Esophagus muscularis mucosa (tissue), 4 donors: ENCODE measurements at regions not wholly inside any gene's neighbourhood (a gene's known extent, or its start where the extent isn't known, plus 50 kb on each side); places are given as distances from the start of the nearest gene placed in this dataset.

Experiments
- DNase-seq: peaks from one replicate; pipeline ENCODE4 v3.0.0-alpha.2; 2017; ENCODE audit errors: extremely low spot score
- H3K27ac ChIP-seq, 4 donors: fragments of 200-600 bp; sonication (generic); replicated peaks in 1 of 4; 1 replicate in 3 of 4; 2 replicates in 1 of 4; pipeline ENCODE4 v1.5.1; 2016 to 2019; ENCODE audit warnings: mild to moderate bottlenecking in 1 of 4
- H3K27me3 ChIP-seq, 4 donors: fragments of 200-600 bp; sonication (generic); one replicate each; pipeline versions ENCODE4 v1.5.1 to v1.6.0; 2016 to 2019
- H3K36me3 ChIP-seq, 4 donors: fragments of 200-600 bp; sonication (generic); one replicate each; pipeline ENCODE4 v1.5.1; 2016 to 2019
- H3K4me1 ChIP-seq, 4 donors: fragments of 200-600 bp; sonication (generic); one replicate each; pipeline ENCODE4 v1.5.1; 2016 to 2019
- H3K4me3 ChIP-seq, 4 donors: fragments of 200-600 bp; sonication (generic); 1 replicate in 2 of 4; 2 replicates in 2 of 4; pipeline ENCODE4 v1.5.1; 2016 to 2019; ENCODE audit warnings: mild to moderate bottlenecking in 4 of 4, moderate library complexity in 1 of 4
- H3K9me3 ChIP-seq, 4 donors: fragments of 200-600 bp; sonication (generic); 1 replicate in 3 of 4; 2 replicates in 1 of 4; pipeline ENCODE4 v1.5.1; 2016 to 2019
- EP300 ChIP-seq: sonication (generic); formaldehyde crosslinking; IDR thresholded peaks from one replicate; pipeline ENCODE4 v1.6.1; 2017; ENCODE audit warnings: antibody characterized with exemption
- POLR2A ChIP-seq: fragments of 450-650 bp; IDR thresholded peaks from one replicate; pipeline ENCODE4 v1.6.1; 2017; ENCODE audit warnings: antibody characterized with exemption, moderate library complexity, mild to moderate bottlenecking, low read depth
- POLR2AphosphoS5 ChIP-seq, 2 donors: sonication (generic); formaldehyde crosslinking; IDR thresholded peaks; one replicate each; pipeline ENCODE4 v1.6.1; 2017; ENCODE audit warnings: antibody characterized with exemption in 2 of 2
- WGBS: methylation state at CpG from one replicate; pipeline ENCODE4 v1.1.5; 2018; 5-methylcytosine and 5-hydroxymethylcytosine counted together
- intact Hi-C: fragments of 100-400 bp; cut with DNase I; formaldehyde crosslinking; loops from one replicate; pipeline ENCODE4 v1.15.1; 2023
- TF ChIP-seq, protein P1 (sequence below), 3 experiments: fragments of 200-600 bp in 2 of 3; fragments of 450-650 bp in 1 of 3; sonication (generic) in 2 of 3; IDR thresholded peaks; one replicate each; pipeline ENCODE4 v1.5.1; 2017 to 2019; ENCODE audit warnings: antibody characterized with exemption in 3 of 3, mild to moderate bottlenecking in 2 of 3, moderate library complexity in 1 of 3

DNA sequence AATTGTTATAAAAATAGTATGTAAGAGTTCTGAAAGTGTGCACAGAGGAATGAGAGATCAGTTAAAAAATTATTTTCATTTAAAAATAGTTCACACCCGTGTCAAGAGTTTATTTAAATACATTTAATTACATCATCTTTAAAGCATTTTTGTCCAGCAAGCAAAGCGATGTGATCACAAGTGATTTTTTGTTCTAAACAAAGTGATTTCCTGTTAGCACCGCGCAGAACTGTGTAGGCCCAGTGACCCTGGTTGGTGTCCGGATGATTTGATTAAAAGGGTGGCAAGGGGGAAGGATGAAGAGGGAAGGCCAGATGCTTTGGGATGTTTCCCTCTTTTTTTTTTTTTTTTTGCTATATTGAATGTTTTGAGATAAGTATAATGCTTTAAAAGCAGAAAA, 227.8 kb upstream of the PITRM1 start:
- intact Hi-C loops: no loop called here
- Histone ChIP-seq H3K4me3 (no peak overlapping the region), H3K9me3 (no peaks in the 10 kb centered on the region), H3K27ac (peak overlapping the region; percentile 27 to 46 (median 38)), H3K27me3 (no peaks in the 10 kb centered on the region), H3K36me3 (no peaks in the 10 kb centered on the region), H3K4me1 (peaks cover 15 to 41% (median 34%) of the 10 kb centered on the region in 4 donors)
- TF ChIP-seq, protein P1, sequence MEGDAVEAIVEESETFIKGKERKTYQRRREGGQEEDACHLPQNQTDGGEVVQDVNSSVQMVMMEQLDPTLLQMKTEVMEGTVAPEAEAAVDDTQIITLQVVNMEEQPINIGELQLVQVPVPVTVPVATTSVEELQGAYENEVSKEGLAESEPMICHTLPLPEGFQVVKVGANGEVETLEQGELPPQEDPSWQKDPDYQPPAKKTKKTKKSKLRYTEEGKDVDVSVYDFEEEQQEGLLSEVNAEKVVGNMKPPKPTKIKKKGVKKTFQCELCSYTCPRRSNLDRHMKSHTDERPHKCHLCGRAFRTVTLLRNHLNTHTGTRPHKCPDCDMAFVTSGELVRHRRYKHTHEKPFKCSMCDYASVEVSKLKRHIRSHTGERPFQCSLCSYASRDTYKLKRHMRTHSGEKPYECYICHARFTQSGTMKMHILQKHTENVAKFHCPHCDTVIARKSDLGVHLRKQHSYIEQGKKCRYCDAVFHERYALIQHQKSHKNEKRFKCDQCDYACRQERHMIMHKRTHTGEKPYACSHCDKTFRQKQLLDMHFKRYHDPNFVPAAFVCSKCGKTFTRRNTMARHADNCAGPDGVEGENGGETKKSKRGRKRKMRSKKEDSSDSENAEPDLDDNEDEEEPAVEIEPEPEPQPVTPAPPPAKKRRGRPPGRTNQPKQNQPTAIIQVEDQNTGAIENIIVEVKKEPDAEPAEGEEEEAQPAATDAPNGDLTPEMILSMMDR (IDR thresholded peaks at IDR 0.05): no peak
- TF ChIP-seq POLR2A: no peak
- TF ChIP-seq EP300: no peak
- TF ChIP-seq POLR2AphosphoS5 (IDR thresholded peaks at IDR 0.05): no peak
- WGBS: 32% methylated on average over 5 of the region's 5 CpGs
- no peak for DNase-seq

- no peaks in the 10 kb centered on the region for H3K36me3 ChIP-seq
- DNase-seq: no peak
- no peaks in the 10 kb centered on the region for H3K27me3 ChIP-seq
- peaks cover 16 to 45% (median 35%) of the 10 kb centered on the region in 4 donors for H3K4me1 ChIP-seq
- no peak overlapping the region for H3K4me3 ChIP-seq
- intact Hi-C loops: no loop called here
- TF ChIP-seq POLR2AphosphoS5 (IDR thresholded peaks at IDR 0.05) (no peak), EP300 (no peak), POLR2A (no peak)
- TF ChIP-seq, protein P1 (IDR thresholded peaks at IDR 0.05): no peak
- 74% methylated on average over 6 of the region's 6 CpGs for WGBS
- peaks cover 0 to under 1% (median 0%) of the 10 kb centered on the region in 4 donors for H3K9me3 ChIP-seq
- peak overlapping the region in 3 of 4 donors; percentile 32 to 46 (median 45) for H3K27ac ChIP-seq
These were observed 227.2 kb upstream of the PITRM1 start for GRCh38 chr10:3399756-3400155.

GRCh38 chr10:3398825-3399646, 226.5 kb upstream of the PITRM1 start:
- intact Hi-C loops: no loop called here
- WGBS: 86% methylated on average over 41 of the region's 46 CpGs
- Histone ChIP-seq H3K4me3 (no peak overlapping the region), H3K9me3 (peaks cover 0 to 3% (median 0%) of the 10 kb centered on the region in 4 donors), H3K27ac (peak overlapping the region in 2 of 4 donors; percentile 45 to 46), H3K4me1 (peaks cover 16 to 45% (median 35%) of the 10 kb centered on the region in 4 donors), H3K36me3 (no peaks in the 10 kb centered on the region), H3K27me3 (no peaks in the 10 kb centered on the region)
- no peak for DNase-seq
- TF ChIP-seq, protein P1 (IDR thresholded peaks at IDR 0.05): no peak
- TF ChIP-seq POLR2A (no peak), POLR2AphosphoS5 (IDR thresholded peaks at IDR 0.05) (no peak), EP300 (no peak)

DNA sequence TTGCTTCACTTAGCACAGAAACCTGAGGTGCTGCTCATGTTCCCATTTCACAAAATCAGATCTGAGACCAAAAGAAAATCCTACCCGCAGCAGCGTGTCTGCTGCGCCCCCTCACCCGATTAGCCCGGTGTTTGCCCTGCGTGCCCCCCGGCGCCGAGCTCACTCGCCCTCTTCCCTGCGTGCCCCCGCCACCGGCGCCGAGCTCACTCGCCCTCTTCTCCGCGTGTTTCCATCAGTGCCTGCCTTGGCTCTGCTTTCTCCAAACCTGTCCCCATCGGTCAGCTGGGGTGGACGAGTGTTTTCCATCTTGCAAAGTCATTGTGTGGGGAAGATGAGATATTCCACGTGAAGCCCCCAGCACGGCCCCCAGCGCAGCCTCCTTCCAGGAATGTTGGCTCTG, 225.3 kb upstream of the PITRM1 start:
- intact Hi-C loops: no loop called here
- Histone ChIP-seq H3K27ac (no peak overlapping the region), H3K27me3 (no peaks in the 10 kb centered on the region), H3K4me1 (peaks cover 16 to 45% (median 35%) of the 10 kb centered on the region in 4 donors), H3K4me3 (no peak overlapping the region), H3K36me3 (no peaks in the 10 kb centered on the region), H3K9me3 (peaks cover 0 to 3% (median 0%) of the 10 kb centered on the region in 4 donors)
- no peak for DNase-seq
- WGBS: 93% methylated on average over 23 of the region's 23 CpGs
- TF ChIP-seq, protein P1 (IDR thresholded peaks at IDR 0.05): no peak
- TF ChIP-seq POLR2A: no peak
- no peak for TF ChIP-seq EP300
- no peak for TF ChIP-seq POLR2AphosphoS5 (IDR thresholded peaks at IDR 0.05)
